ENCODE measurements at regions not wholly inside any gene's neighbourhood (a gene's known extent, or its start where the extent isn't known, plus 50 kb on each side); places are given as distances from the start of the nearest gene placed in this dataset.

DNA sequence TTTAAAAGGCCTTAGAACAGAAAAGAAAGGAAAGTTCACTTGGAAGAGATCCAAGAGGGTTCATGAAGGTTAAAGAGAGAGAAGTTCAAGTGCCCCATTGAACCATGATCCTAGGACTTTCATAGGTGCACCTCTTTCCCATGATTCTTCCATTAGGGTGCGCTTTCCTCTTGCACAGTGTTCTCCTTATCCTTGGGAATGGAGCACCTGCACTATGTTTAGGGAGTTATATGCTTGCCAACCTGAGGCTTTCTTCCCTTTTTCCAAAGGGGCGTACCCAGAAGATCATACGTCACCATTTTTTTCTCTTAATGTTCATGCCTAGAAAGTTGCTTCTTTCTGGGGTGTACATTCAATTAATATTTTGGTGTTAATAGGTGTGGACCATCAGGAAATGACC, 908.0 kb upstream of the SORCS1 start:
- TF ChIP-seq REST (IDR thresholded peaks at IDR 0.05; ENCODE audit: borderline replicate concordance) (no peak), EP300 (conservative IDR thresholded peaks at IDR 0.05; ENCODE audit: poor library complexity, severe bottlenecking) (no peak), EZH2 (IDR thresholded peaks at IDR 0.05; ENCODE audit: borderline replicate concordance, insufficient read depth, low read length, poor library complexity, severe bottlenecking) (no peak), MXI1 (conservative IDR thresholded peaks at IDR 0.05; ENCODE audit: poor library complexity, severe bottlenecking) (no peak), POLR2AphosphoS5 (IDR thresholded peaks at IDR 0.05) (no peak), RAD21 (conservative IDR thresholded peaks at IDR 0.05) (no peak), TAF1 (IDR thresholded peaks at IDR 0.05; ENCODE audit: low read depth) (no peak), SMC3 (conservative IDR thresholded peaks at IDR 0.05; ENCODE audit: poor library complexity) (no peak)
- TF ChIP-seq, protein P1, sequence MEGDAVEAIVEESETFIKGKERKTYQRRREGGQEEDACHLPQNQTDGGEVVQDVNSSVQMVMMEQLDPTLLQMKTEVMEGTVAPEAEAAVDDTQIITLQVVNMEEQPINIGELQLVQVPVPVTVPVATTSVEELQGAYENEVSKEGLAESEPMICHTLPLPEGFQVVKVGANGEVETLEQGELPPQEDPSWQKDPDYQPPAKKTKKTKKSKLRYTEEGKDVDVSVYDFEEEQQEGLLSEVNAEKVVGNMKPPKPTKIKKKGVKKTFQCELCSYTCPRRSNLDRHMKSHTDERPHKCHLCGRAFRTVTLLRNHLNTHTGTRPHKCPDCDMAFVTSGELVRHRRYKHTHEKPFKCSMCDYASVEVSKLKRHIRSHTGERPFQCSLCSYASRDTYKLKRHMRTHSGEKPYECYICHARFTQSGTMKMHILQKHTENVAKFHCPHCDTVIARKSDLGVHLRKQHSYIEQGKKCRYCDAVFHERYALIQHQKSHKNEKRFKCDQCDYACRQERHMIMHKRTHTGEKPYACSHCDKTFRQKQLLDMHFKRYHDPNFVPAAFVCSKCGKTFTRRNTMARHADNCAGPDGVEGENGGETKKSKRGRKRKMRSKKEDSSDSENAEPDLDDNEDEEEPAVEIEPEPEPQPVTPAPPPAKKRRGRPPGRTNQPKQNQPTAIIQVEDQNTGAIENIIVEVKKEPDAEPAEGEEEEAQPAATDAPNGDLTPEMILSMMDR (IDR thresholded peaks at IDR 0.05; ENCODE audit: poor library complexity, severe bottlenecking) = no peak
- H3K4me3 ChIP-seq (ENCODE audit: low read length) = no peak overlapping the region
- H3K4me2 ChIP-seq (ENCODE audit: low read length) = no peak overlapping the region
- no peak overlapping the region for H3K27ac ChIP-seq (ENCODE audit: low read length)
- H3K9ac ChIP-seq (ENCODE audit: low read length) = no peak overlapping the region
- no peaks in the 10 kb centered on the region for H3K36me3 ChIP-seq (ENCODE audit: insufficient read depth, low read length)
- no peak overlapping the region for H2AFZ ChIP-seq (ENCODE audit: low read depth, low read length)
- no peaks in the 10 kb centered on the region for H3K79me2 ChIP-seq (replicated peaks; ENCODE audit: insufficient read depth, low read length)
- no peaks in the 10 kb centered on the region for H3K9me2 ChIP-seq (ENCODE audit: insufficient read depth, low read length)
- no peaks in the 10 kb centered on the region for H3K9me3 ChIP-seq (ENCODE audit: low read length)
- no peaks in the 10 kb centered on the region for H3K27me3 ChIP-seq (ENCODE audit: insufficient read depth, low read depth, low read length)
- H4K20me1 ChIP-seq (ENCODE audit: insufficient read depth) = no peaks in the 10 kb centered on the region
- H3F3A ChIP-seq (ENCODE audit: insufficient read depth, low read length, poor library complexity, severe bottlenecking) = no peaks in the 10 kb centered on the region

DNA sequence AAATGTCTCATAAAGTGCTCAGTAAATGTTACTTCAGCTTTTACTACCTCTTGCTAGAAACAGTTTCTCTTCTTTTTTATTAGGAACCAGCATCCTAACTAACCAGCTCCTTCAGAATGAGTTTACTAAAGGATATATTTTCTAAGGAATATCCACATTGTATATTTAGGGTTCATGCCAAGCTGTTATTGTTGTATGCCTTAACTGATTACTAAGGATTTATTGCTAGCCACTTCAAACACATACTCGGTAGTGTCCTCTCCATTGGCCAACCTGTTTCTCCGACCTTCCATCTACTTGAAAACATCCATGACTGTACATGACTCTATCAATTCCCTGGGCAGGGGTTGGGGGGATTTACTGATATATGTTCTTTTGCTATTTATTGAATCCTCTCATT, 906.3 kb upstream of the SORCS1 start:
- Histone ChIP-seq H3K79me2 (replicated peaks; ENCODE audit: insufficient read depth, low read length) (no peaks in the 10 kb centered on the region), H3K27ac (ENCODE audit: low read length) (no peak overlapping the region), H3K9ac (ENCODE audit: low read length) (no peak overlapping the region), H3K27me3 (ENCODE audit: insufficient read depth, low read depth, low read length) (no peaks in the 10 kb centered on the region), H3F3A (ENCODE audit: insufficient read depth, low read length, poor library complexity, severe bottlenecking) (no peaks in the 10 kb centered on the region), H2AFZ (ENCODE audit: low read depth, low read length) (no peak overlapping the region), H3K36me3 (ENCODE audit: insufficient read depth, low read length) (no peaks in the 10 kb centered on the region), H3K9me2 (ENCODE audit: insufficient read depth, low read length) (no peaks in the 10 kb centered on the region), H3K4me3 (ENCODE audit: low read length) (no peak overlapping the region), H3K9me3 (ENCODE audit: low read length) (no peaks in the 10 kb centered on the region), H3K4me2 (ENCODE audit: low read length) (no peak overlapping the region), H4K20me1 (ENCODE audit: insufficient read depth) (no peaks in the 10 kb centered on the region)
- no peak for TF ChIP-seq POLR2AphosphoS5 (IDR thresholded peaks at IDR 0.05)

- Histone ChIP-seq H3K9me3 (ENCODE audit: low read length) (no peaks in the 10 kb centered on the region), H3K36me3 (ENCODE audit: insufficient read depth, low read length) (no peaks in the 10 kb centered on the region), H3K4me2 (ENCODE audit: low read length) (no peak overlapping the region), H3F3A (ENCODE audit: insufficient read depth, low read length, poor library complexity, severe bottlenecking) (no peaks in the 10 kb centered on the region), H3K4me3 (ENCODE audit: low read length) (no peak overlapping the region), H2AFZ (ENCODE audit: low read depth, low read length) (no peak overlapping the region), H3K79me2 (replicated peaks; ENCODE audit: insufficient read depth, low read length) (no peaks in the 10 kb centered on the region), H4K20me1 (ENCODE audit: insufficient read depth) (no peaks in the 10 kb centered on the region), H3K27ac (ENCODE audit: low read length) (no peak overlapping the region), H3K9me2 (ENCODE audit: insufficient read depth, low read length) (no peaks in the 10 kb centered on the region), H3K9ac (ENCODE audit: low read length) (no peak overlapping the region), H3K27me3 (ENCODE audit: insufficient read depth, low read depth, low read length) (no peaks in the 10 kb centered on the region)
- TF ChIP-seq EP300 (conservative IDR thresholded peaks at IDR 0.05; ENCODE audit: poor library complexity, severe bottlenecking) (no peak), POLR2AphosphoS5 (IDR thresholded peaks at IDR 0.05) (no peak)
Observed at GRCh38 chr10:108069096-108069495, 904.6 kb upstream of the SORCS1 start.
